ENCODE measurements at regions not wholly inside any gene's neighbourhood (a gene's known extent, or its start where the extent isn't known, plus 50 kb on each side); places are given as distances from the start of the nearest gene placed in this dataset.

- 85 to 92% (median 88%) methylated on average over 1 of the region's 1 CpG for WGBS, 4 donors
- no peaks in the 10 kb centered on the region for H3K4me1 ChIP-seq
- no peak overlapping the region for H3K27ac ChIP-seq
- H3K9me3 ChIP-seq: peaks cover 0 to 6% (median 0%) of the 10 kb centered on the region in 12 donors
- no peaks in the 10 kb centered on the region for H3K36me3 ChIP-seq
- ATAC-seq (no peak), DNase-seq (no peak)
- intact Hi-C loops (cut with DNase I): no loop called here
- TF ChIP-seq POLR2A (IDR thresholded peaks at IDR 0.05): no peak
- no peak for TF ChIP-seq CTCF (IDR thresholded peaks at IDR 0.05)
- no peaks in the 10 kb centered on the region for H3K27me3 ChIP-seq
- H3K4me3 ChIP-seq: no peak overlapping the region
Observed at GRCh38 chr13:72590091-72590740, 137.2 kb downstream of the MZT1 start.

GRCh38 chr13:72586518-72586917, 140.9 kb downstream of the MZT1 start:
- Histone ChIP-seq H3K36me3 (no peaks in the 10 kb centered on the region), H3K4me3 (no peak overlapping the region), H3K4me1 (no peaks in the 10 kb centered on the region), H3K9me3 (peaks cover 0 to 6% (median 0%) of the 10 kb centered on the region in 12 donors), H3K27me3 (no peaks in the 10 kb centered on the region), H3K27ac (no peak overlapping the region)
- TF ChIP-seq POLR2A (IDR thresholded peaks at IDR 0.05): no peak
- TF ChIP-seq CTCF (IDR thresholded peaks at IDR 0.05): no peak
- no peak for ATAC-seq
- intact Hi-C loops (cut with DNase I): no loop called here
- DNase-seq: no peak
- 26 to 46% (median 31%) methylated on average over 3 of the region's 3 CpGs for WGBS, 4 donors

GRCh38 chr13:72585254-72585653, 142.2 kb downstream of the MZT1 start:
- Histone ChIP-seq H3K9me3 (no peaks in the 10 kb centered on the region), H3K27me3 (no peaks in the 10 kb centered on the region), H3K36me3 (no peaks in the 10 kb centered on the region), H3K4me1 (no peaks in the 10 kb centered on the region), H3K4me3 (no peak overlapping the region), H3K27ac (no peak overlapping the region)
- ATAC-seq (no peak), DNase-seq (no peak)
- TF ChIP-seq CTCF (IDR thresholded peaks at IDR 0.05) (no peak), POLR2A (IDR thresholded peaks at IDR 0.05) (no peak)
- 74 to 90% (median 76%) methylated on average over 2 of the region's 2 CpGs for WGBS, 4 donors
- intact Hi-C loops (cut with DNase I): no loop called here

GRCh38 chr13:72571191-72571590, 156.2 kb downstream of the MZT1 start:
- intact Hi-C loops (cut with DNase I): no loop called here
- WGBS, 4 donors: 42 to 60% (median 53%) methylated on average over 2 of the region's 2 CpGs

More at GRCh38 chr13:72571191-72571590, 156.2 kb downstream of the MZT1 start:
- H3K9me3 ChIP-seq: peaks cover 0 to 13% (median 7%) of the 10 kb centered on the region in 12 donors
- no peaks in the 10 kb centered on the region for H3K4me1 ChIP-seq
- no peak for ATAC-seq
- no peak overlapping the region for H3K27ac ChIP-seq
- no peak overlapping the region for H3K4me3 ChIP-seq
- TF ChIP-seq CTCF (IDR thresholded peaks at IDR 0.05) (no peak), POLR2A (IDR thresholded peaks at IDR 0.05) (no peak)
- DNase-seq: no peak
- no peaks in the 10 kb centered on the region for H3K36me3 ChIP-seq
- H3K27me3 ChIP-seq: no peaks in the 10 kb centered on the region

Data from heart left ventricle (tissue), 16 donors.